ENCODE measurements at regions not wholly inside any gene's neighbourhood (a gene's known extent, or its start where the extent isn't known, plus 50 kb on each side); places are given as distances from the start of the nearest gene placed in this dataset.

DNA sequence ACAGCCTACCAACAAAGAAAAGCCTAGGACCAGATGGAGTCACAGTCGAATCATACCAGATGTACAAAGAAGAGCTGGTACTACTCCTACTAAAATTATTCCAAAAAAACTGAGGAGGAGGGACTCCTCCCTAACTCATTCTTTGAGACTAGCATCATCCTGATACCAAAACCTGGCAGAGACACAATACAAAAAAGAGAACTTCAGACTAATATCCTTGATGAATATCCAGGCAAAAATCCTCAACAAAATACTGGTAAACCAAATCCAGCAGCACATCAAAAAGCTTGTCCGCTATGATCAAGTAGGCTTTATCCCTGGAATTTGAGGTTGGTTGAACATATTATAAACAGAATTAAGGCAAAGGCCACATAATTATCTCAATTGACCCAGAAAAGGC is 900.4 kb upstream of the ARRDC3 start:
- no peak for TF ChIP-seq EZH2 (IDR thresholded peaks at IDR 0.05; ENCODE audit: low read length, missing control alignments)
- TF ChIP-seq, protein P1, sequence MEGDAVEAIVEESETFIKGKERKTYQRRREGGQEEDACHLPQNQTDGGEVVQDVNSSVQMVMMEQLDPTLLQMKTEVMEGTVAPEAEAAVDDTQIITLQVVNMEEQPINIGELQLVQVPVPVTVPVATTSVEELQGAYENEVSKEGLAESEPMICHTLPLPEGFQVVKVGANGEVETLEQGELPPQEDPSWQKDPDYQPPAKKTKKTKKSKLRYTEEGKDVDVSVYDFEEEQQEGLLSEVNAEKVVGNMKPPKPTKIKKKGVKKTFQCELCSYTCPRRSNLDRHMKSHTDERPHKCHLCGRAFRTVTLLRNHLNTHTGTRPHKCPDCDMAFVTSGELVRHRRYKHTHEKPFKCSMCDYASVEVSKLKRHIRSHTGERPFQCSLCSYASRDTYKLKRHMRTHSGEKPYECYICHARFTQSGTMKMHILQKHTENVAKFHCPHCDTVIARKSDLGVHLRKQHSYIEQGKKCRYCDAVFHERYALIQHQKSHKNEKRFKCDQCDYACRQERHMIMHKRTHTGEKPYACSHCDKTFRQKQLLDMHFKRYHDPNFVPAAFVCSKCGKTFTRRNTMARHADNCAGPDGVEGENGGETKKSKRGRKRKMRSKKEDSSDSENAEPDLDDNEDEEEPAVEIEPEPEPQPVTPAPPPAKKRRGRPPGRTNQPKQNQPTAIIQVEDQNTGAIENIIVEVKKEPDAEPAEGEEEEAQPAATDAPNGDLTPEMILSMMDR (conservative IDR thresholded peaks at IDR 0.05 in 1 of 2, IDR thresholded peaks at IDR 0.05 in 1 of 2; ENCODE audit: low read depth in 1 of 2, low read length in 2 of 2) = no peak

All from fibroblast of lung (primary cell).